ENCODE measurements at regions not wholly inside any gene's neighbourhood (a gene's known extent, or its start where the extent isn't known, plus 50 kb on each side); places are given as distances from the start of the nearest gene placed in this dataset.
A peak's percentile ranks its signal among the peaks of the same experiment; 100 is the strongest.

DNA sequence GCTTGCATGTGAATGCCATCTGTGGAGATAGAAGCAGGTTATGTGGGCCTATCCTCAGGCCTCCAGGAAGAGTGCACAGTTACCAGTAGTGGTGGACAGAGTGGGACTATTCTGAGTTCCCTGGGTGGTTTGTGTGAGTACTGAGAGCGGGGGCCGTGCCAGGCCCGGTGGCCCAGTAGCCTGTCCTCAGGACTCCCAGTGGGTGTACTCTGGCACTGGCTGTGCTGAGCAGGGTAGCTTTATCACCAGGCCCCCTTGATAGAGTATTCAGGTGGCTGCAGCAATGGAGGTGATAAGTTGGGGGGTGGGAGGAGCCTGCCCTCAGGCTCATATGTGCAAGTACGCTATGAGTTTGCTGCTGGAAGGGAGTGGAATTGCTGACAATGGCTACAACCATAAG, 979.0 kb upstream of the PIK3C3 start:
- H3K27ac ChIP-seq, result no peak overlapping the region
- TF ChIP-seq, protein P1, sequence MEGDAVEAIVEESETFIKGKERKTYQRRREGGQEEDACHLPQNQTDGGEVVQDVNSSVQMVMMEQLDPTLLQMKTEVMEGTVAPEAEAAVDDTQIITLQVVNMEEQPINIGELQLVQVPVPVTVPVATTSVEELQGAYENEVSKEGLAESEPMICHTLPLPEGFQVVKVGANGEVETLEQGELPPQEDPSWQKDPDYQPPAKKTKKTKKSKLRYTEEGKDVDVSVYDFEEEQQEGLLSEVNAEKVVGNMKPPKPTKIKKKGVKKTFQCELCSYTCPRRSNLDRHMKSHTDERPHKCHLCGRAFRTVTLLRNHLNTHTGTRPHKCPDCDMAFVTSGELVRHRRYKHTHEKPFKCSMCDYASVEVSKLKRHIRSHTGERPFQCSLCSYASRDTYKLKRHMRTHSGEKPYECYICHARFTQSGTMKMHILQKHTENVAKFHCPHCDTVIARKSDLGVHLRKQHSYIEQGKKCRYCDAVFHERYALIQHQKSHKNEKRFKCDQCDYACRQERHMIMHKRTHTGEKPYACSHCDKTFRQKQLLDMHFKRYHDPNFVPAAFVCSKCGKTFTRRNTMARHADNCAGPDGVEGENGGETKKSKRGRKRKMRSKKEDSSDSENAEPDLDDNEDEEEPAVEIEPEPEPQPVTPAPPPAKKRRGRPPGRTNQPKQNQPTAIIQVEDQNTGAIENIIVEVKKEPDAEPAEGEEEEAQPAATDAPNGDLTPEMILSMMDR (conservative IDR thresholded peaks at IDR 0.05), result no peak

DNA sequence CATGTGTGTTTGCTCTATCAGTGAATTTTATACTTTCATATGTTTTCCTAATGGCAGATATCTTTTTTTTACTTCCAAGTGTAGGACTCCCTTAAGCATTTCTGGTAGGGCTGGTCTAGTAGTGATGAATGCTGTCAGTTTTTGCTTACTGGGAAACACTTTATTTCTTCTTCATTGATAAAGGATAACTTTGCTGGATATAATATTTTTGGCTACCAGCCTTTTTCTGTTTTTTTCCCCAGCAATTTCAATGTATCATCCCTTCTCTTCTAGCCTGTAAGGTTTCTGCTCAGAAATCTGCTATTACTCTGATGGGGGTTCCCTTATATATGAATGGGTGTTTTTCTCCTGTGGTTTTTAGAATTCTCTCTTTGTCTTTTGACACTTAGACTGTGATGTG, 980.6 kb upstream of the PIK3C3 start:
- TF ChIP-seq, protein P1 (conservative IDR thresholded peaks at IDR 0.05), result no peak
- H3K27ac ChIP-seq, result no peak overlapping the region

DNA sequence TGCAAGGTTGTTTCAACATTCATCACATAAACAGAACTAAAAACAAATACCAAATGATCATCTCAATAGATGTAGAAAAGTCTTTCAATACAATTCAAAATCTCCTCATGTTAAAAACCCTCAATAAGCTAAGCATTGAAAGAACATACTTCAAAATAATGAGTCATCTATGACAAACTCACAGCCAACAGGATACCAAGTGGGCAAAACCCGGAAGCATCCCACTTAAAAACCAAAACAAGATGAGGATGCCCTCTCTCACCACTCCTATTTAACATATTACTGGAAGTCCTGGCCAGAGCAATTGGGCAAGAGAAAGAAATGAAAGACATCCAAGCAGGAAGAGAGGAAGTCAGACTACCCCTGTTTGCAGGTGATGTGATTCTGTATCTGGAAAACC, 992.2 kb upstream of the PIK3C3 start:
- TF ChIP-seq, protein P1 (conservative IDR thresholded peaks at IDR 0.05), result no peak

DNA sequence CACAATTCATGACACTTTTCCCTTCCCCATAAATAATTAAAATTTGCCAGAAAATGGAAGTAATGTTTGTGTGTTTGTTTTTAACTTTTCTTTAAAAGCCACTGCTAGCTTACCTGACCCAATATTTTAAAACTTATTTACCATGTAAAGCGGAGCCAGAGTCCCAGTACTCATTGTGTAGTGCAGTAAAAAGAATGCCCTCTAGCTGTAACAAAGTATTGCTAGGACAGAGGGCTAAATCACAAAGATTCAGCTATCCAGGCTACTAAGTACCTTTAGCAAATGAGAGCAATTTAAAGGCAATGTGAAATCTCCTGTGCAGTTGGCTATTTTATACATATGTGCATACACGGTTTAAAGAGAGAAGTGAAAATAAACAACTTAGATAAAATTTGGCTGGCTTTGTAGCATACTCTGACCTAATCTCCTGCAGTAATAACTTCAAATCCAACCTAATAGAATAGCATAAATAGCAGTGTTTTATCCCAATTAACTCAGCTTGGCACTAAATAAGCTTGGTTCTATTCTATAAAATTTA, 997.4 kb upstream of the PIK3C3 start:
- TF ChIP-seq, protein P1 (conservative IDR thresholded peaks at IDR 0.05), result peak; percentile 25; the same call in 1 of the 2 replicates
- H3K27ac ChIP-seq, result no peak overlapping the region

More for the DNA sequence above, 992.2 kb upstream of the PIK3C3 start:
- H3K27ac ChIP-seq, result no peak overlapping the region

DNA sequence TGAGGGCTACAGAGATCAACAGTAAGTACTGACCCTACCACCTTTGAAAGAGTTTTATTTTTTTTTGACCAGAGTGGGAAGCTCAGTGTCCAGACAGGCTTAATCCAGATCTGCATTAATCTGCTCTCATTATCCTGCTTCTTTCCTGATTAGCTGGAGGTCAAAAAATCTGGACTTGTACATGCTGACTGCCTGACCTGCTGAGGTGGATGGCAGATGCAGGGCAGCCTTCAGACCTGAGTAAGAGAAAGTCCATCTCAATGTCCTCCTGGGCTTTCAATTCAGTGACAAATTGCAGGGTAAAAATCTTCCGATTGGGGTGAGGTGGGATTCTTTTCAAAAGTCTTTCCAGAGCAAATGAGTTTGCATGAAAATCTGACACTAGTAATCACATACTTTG, 998.8 kb upstream of the PIK3C3 start:
- TF ChIP-seq, protein P1 (conservative IDR thresholded peaks at IDR 0.05), result no peak
- no peak overlapping the region for H3K27ac ChIP-seq

DNA sequence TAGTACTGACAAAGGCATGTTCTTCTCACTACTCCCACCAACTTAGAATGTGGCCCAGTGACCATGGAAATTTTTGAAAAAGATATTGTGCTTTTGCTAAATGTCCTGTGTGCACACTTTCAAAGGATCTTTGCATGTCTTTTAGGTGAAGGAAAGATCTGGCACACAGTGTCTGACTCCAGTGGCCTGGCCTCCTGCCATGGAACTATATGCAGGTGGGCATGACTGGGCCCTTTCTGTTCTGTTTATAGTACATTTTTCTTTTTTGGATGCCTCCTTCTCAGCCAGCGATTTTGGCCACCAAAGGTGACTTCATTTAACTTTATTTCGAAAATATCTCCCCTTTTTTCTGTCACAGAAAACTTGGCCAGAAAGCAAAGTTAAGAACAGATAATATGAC, 999.7 kb upstream of the PIK3C3 start:
- TF ChIP-seq, protein P1 (conservative IDR thresholded peaks at IDR 0.05), result no peak
- no peak overlapping the region for H3K27ac ChIP-seq

DNA sequence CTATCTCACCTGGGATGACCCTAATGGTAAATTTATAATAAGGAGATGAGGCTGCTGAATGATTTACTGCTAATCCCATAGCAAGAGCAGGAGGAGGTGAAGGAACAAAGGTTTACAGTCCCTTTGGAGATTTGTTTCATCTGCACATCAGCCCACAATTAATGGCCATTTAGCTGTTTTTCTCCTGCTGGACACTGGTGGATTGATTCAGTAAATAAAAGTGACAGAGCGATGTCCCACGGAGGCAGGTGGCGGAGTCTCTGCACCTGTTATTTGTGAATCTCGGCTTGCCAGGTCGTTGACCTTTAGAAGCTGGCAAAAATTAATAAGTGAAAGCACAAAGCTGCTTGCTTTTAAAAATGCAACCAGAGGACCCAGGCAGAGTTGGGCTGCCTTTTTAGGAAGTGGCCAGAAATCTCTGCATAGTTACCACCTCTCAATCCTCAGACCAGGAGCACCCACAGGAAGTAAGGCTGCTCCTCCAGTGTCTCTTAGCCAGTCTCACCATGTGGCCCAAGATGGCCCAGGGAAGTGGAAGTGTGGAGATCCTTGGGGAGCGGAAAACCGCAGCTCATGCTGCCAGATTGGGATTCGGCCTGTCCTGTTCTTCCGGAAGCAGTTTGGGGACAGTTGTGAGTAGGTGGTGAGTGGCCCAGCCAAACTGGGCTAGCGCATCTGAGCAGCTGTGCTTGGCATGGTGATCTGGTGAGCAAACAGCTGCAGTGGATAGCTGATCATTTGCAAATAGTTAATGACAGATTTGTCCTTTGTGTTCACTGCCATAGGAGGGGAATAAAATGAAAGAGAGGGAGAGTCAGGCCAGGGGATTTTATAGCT, 1005.7 kb upstream of the PIK3C3 start:
- TF ChIP-seq, protein P1 (conservative IDR thresholded peaks at IDR 0.05), result no peak
- no peak overlapping the region for H3K27ac ChIP-seq

Measured in VCaP (cell line).